ENCODE measurements at regions not wholly inside any gene's neighbourhood (a gene's known extent, or its start where the extent isn't known, plus 50 kb on each side); places are given as distances from the start of the nearest gene placed in this dataset.

DNA sequence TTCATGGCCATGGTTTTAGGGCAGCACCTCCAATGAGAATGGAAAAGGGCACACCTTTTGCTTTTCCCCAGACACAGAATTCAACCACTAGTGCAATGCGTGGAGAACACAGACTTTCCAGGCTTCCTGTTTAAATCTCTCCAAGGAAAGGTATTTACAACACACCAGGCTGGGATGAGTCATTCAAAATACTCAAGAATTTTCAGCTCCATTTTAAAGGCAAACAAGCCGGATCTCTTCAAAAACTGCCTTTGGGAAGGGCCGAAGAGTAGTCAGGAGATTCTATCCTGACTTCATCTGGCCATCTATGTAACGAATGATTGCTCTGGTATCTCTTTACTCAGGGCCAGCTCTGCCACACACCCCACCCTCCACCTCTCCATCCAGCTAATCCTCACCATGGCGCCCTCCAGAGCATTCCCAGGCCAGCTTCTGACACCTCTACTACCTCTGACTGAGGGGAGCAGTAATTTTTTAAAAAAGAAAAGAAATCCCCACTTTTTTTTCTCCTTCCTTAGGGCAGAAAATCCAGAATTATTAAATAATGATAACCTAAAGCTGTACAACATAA is 254.6 kb downstream of the LY86 start:
- DNase-seq = no peak

GRCh38 chr6:6843777-6844176 is 255.3 kb downstream of the LY86 start:
- no peak for DNase-seq

- DNase-seq = no peak
Observed at GRCh38 chr6:6844530-6844929, 256.0 kb downstream of the LY86 start.

GRCh38 chr6:6845603-6846002 is 257.1 kb downstream of the LY86 start:
- no peak for DNase-seq

DNA sequence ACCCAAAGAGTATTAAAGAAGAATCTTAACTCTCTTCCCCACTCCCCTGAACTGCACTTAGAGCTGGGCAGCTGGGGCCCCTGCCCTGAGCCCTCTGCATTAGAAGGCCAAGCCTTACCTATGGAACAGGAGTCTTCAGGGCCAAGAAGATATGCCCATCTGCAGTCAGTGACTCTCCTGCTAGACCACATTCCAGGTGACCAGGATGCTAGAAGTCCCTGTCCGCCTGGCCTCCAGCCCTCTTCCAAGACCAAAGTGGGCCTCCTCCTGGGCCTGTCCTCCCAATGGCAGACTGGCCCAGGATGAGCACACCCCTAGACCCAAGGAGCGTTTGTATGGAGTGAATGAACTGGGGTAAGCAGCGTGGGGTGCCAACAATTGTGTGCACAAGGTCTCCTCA is 259.1 kb downstream of the LY86 start:
- DNase-seq = no peak

DNA sequence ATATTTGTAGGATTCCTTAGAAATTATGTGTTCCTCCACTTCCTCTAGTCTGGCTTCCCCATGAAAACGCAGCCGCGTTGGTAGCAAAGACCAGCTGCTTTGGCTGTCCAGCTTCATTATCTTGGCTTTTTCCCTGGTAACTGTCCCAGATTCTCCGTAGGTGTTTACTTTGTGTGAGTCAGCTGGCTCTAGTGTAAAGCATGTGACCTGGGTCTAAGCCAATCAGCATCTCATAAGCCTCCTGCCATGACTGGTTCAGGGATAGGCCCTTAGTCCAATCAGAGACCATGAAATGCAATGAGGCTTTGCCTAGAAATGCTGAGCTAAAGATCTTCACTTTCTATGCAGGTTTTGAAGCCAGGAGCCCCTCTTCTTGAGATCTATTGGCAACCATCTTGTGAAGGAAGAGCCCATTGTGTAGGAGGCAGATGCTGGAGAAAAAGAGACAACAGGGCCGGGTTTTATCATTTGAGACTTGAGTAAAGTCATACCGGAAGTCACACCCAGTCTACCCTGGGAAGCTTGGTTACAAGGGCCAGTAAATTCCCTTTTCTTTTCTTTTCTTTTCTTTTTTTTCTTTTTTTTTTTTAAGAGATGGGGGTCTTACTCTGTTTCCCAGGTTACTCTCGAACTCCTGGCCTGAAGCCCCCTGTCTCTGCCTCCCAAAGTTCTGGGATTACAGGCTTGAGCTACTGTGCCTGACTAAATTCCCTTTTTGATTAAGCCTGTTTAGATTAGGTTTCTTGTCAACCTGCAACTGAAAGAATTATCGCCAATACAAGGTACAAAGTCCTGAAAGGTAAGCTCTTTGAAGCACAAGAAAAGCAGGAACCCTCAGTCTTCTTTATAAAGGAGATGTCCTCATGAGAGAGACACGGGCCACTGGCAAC is 256.5 kb upstream of the RREB1 start:
- DNase-seq = peak; percentile 87 to 92

DNA sequence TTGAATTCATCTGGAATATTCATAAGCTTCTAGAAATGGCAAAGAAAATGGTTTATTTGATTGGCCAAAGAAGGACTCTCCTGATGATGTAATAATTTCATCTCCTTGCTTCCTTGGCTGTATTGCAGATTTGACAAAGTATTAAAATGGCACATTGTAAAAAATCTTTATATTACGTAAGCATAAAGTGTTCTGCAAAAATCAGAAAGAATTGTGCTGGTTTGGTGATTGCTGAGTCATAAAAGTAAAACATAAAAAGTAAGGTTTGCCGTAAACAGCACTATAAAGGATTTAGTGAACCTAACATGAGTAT is 255.9 kb upstream of the RREB1 start:
- DNase-seq = peak in 1 of 2 donors; percentile 36

- DNase-seq = peak; percentile 96 to 99
Observed at GRCh38 chr6:6856538-6857523, 250.9 kb upstream of the RREB1 start.

- DNase-seq = no peak
Observed at GRCh38 chr6:6857528-6857927, 250.2 kb upstream of the RREB1 start.

GRCh38 chr6:6858533-6858982 is 249.2 kb upstream of the RREB1 start:
- peak; percentile 88 to 95 for DNase-seq

GRCh38 chr6:6859105-6859504 is 248.7 kb upstream of the RREB1 start:
- peak in 1 of 2 donors; percentile 52 for DNase-seq

- no peak for DNase-seq
Observed at GRCh38 chr6:6859722-6860121, 248.0 kb upstream of the RREB1 start.

DNA sequence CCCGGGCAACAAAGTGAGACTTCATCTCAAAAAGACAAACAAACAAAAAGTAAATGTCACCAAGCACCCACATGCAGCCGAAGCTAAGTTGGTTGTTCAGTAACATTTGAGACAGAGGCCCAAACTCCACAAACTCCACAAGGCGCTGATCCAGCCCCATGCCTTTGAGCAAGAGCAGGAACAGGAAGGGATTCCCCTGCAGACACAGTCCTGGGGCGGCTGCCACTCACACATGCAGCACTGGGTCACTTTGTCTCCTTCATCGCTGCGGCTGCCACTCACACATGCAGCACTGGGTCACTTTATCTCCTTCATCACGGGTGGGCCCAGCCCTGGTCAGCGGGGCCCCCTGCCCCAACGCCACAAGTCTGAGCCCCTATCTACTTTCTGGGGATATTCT is 246.9 kb upstream of the RREB1 start:
- DNase-seq = peak in 1 of 2 donors; percentile 51

DNA sequence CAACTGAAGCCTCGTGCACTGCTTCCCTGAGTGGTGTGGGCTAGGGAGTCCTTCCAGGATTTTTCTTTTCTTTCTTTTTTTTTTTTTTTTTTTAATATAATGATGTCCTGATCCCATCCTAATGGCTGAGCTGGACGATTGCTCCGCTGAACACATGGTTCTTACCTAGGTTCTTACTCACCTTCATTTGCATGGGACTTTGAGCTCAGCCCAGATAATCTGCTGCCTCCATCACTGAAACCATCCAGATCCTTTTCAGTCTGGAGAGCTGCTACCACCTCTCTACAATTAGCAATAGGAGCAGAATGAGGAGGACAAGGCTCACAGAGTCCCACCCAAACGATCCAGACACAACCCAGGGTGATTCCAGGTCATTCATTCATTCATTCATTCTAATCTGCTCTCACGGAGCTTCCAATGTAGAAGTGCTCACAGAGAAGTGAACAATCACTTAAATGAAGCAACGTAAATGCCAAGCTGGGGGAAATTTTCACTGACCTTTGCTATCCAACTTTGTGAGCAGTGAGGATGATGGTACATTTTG is 246.3 kb upstream of the RREB1 start:
- no peak for DNase-seq

- DNase-seq = no peak
Observed at GRCh38 chr6:6861995-6862394, 245.8 kb upstream of the RREB1 start.

DNA sequence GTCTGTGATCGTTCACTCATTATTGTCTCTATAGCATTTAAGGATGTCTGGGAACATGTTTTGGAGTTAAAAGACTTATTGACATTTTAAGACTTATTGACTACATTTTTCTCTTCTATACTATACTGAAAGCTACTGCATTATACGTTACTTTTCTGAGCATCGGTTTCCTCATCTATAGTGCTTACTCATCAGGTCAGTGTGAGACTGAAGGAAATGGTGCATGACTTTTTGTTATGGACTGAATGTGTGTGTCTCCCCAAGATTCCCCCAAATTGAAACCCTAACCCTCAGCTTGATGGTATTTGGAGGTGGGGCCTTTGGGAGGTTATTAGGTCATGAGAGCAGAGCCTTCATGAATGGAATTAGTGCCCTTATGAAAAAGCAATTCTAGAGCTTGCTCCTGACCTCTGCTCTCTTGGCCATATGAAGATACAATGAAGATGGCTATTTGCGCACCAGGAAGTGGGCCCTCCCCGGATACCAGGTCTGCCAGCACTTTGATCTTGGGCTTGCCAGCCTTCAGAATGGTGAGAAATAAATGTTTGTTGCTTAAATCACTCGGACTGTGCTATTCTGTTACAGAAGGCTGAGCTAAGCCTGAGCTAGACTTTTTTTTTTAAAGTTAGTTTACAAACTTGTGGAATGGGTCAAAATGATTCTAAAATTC is 243.7 kb upstream of the RREB1 start:
- peak in 1 of 2 donors; percentile 17 for DNase-seq

DNA sequence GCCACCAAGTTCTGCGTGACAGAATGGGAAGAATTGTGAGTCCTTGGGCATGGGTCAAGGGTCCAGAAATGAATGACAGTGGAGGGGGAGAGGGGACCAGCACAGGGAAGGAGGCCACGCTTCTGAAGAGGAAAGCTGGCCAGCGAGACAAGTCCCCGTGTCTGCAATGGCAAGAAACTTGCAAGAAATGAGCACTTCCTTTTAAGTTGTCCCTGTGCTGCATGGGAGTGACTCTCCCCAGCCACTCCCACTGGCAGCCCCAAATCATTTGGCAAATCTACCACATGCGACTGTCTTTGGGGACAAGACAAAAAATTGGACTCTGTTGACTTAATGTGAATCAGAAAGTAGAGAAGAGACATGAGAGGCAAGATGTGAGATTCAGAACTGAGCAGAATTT is 242.2 kb upstream of the RREB1 start:
- peak; percentile 73 to 77 for DNase-seq

- DNase-seq = peak in 1 of 2 donors; percentile 20
Observed at GRCh38 chr6:6866656-6867403, 240.9 kb upstream of the RREB1 start.

DNA sequence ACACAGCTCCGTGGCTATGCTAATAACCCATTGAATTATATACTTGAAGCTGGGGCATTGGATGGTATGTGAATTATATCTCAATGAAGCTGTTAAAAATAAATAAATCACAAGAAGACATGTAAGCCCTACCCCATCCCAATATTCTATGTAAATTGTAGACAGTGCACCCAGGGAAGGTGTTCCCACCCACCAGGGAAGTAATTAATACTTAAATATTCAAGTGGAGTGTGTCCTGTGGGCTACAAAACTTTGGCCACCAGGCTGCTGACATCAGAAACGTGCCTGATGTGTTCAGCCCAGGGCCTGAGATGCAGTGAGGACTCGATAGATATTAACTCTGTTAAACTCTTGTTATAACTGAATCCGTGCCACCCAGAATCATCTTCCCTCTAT is 240.4 kb upstream of the RREB1 start:
- no peak for DNase-seq

- peak; percentile 79 to 87 for DNase-seq
Observed at GRCh38 chr6:6869094-6869493, 238.7 kb upstream of the RREB1 start.

DNA sequence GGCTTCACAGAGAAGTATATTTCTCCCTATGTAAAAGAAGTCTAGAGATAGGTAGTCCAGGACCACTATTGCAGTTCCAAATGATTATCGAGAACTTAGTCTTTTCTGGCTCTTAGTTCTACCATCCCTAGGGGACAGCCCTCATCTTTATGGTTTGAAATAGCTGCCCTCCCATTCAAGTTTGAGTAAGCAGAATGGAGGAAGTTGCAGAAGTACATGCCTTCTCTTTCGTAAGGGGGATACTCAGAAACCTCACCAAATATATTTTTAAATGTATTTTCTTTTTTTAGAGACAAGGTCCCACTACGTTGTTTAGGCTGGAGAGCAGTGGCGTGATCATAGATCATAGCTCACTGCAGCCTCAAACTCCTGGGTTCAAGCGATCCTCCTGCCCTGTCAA is 236.8 kb upstream of the RREB1 start:
- DNase-seq = peak; percentile 76 to 85

Measured in inflammatory macrophage (primary cell).